HL-60 (cell line): ENCODE measurements at regions not wholly inside any gene's neighbourhood (a gene's known extent, or its start where the extent isn't known, plus 50 kb on each side); places are given as distances from the start of the nearest gene placed in this dataset.

ENCODE experiments used
- DNase-seq, 2 experiments: peaks; one replicate each; pipeline ENCODE4 v3.0.0-alpha.2; 2010 to 2020; ENCODE audit warnings: low read depth in 1 of 2, low spot score in 1 of 2
- H3K27ac ChIP-seq: fragments of 250-450 bp; sonication (Bioruptor Pico); replicated peaks from 2 replicates; pipeline ENCODE4 v1.5.1; 2020; ENCODE audit warnings: mild to moderate bottlenecking, moderate library complexity
- H3K27me3 ChIP-seq: fragments of 250-450 bp; sonication (Bioruptor Pico); 2 replicates; pipeline ENCODE4 v1.5.1; 2021; ENCODE audit warnings: mild to moderate bottlenecking, moderate library complexity; ENCODE audit not compliant: insufficient read depth, poor library complexity, severe bottlenecking
- H3K4me3 ChIP-seq: replicated peaks from 2 replicates; pipeline ENCODE4 v1.5.1; 2011; ENCODE audit warnings: mild to moderate bottlenecking, control low read depth, low read length; ENCODE audit not compliant: insufficient read depth
- CTCF ChIP-seq: IDR thresholded peaks from one replicate; pipeline ENCODE4 v1.5.1; 2011; ENCODE audit warnings: low read length, control low read depth, inconsistent platforms; ENCODE audit not compliant: insufficient read depth
- GABPA ChIP-seq: IDR thresholded peaks from 2 replicates; pipeline ENCODE4 v1.6.1; 2012; ENCODE audit warnings: low read depth
- POLR2AphosphoS5 ChIP-seq: IDR thresholded peaks from 2 replicates; pipeline ENCODE4 v1.6.1; 2012; ENCODE audit warnings: low read depth
- REST ChIP-seq: IDR thresholded peaks from 2 replicates; pipeline ENCODE4 v1.6.1; 2012; ENCODE audit warnings: low read depth; ENCODE audit not compliant: insufficient replicate concordance
- SPI1 ChIP-seq: IDR thresholded peaks from 2 replicates; pipeline ENCODE4 v1.6.1; 2012; ENCODE audit warnings: low read depth, mild to moderate bottlenecking, borderline replicate concordance

GRCh38 chr22:22720724-22721261 is 76.4 kb downstream of the GGTLC2 start:
- TF ChIP-seq SPI1, result no peak
- no peak for TF ChIP-seq POLR2AphosphoS5
- no peak for TF ChIP-seq CTCF
- TF ChIP-seq REST, result no peak
- TF ChIP-seq GABPA, result no peak
- no peaks in the 10 kb centered on the region for H3K27me3 ChIP-seq
- peak overlapping the region; percentile 31; the same call in 1 of the 2 replicates for H3K27ac ChIP-seq
- no peak overlapping the region for H3K4me3 ChIP-seq
- DNase-seq, result peak; percentile 18 to 67

GRCh38 chr22:22721681-22722354 is 77.4 kb downstream of the GGTLC2 start:
- no peak for TF ChIP-seq SPI1
- Histone ChIP-seq H3K4me3 (no peak overlapping the region), H3K27me3 (no peaks in the 10 kb centered on the region), H3K27ac (no peak overlapping the region)
- no peak for DNase-seq

- Histone ChIP-seq H3K27me3 (no peaks in the 10 kb centered on the region), H3K4me3 (no peak overlapping the region), H3K27ac (no peak overlapping the region)
- TF ChIP-seq GABPA, result no peak
- no peak for TF ChIP-seq CTCF
- TF ChIP-seq POLR2AphosphoS5, result no peak
- TF ChIP-seq REST, result no peak
- TF ChIP-seq SPI1, result no peak
- DNase-seq, result no peak
Observed at GRCh38 chr22:22728382-22728781, 84.0 kb downstream of the GGTLC2 start.

GRCh38 chr22:22730655-22731373 is 86.4 kb downstream of the GGTLC2 start:
- no peak overlapping the region for H3K4me3 ChIP-seq
- DNase-seq, result no peak
- TF ChIP-seq CTCF (no peak), POLR2AphosphoS5 (no peak), SPI1 (no peak), REST (no peak), GABPA (no peak)
- no peak overlapping the region for H3K27ac ChIP-seq
- H3K27me3 ChIP-seq, result no peaks in the 10 kb centered on the region
